ENCODE measurements at regions not wholly inside any gene's neighbourhood (a gene's known extent, or its start where the extent isn't known, plus 50 kb on each side); places are given as distances from the start of the nearest gene placed in this dataset.
"Not testable (repeated sequence)": the region's sequence is repeated elsewhere in the genome, so short reads cannot be mapped to it uniquely, and the experiment has no call there.

GRCh38 chr7:68691261-68692216 lies 906.7 kb upstream of the AUTS2 start:
- DNase-seq, result no peak

- no peak for DNase-seq
Observed at GRCh38 chr7:68692511-68692910, 905.8 kb upstream of the AUTS2 start.

DNA sequence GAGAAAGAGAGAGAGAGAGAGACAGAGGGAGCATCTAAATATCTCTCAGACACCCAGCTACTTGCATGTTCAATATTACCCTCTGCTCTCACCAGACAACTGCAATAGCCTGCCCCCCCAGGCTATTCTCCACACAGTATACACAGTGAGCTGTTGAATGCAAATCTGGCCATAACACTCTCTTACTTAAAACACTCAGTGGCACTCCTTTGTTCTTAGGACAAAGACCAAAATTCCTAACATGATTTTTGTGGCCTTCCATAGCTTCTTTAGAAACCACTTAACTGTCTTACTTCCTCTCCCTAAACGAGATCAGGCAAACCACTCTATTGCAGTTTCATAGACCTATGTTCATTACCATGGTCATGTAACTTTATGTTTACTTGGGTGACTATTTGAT lies 903.6 kb upstream of the AUTS2 start:
- no peak for DNase-seq

GRCh38 chr7:68697796-68698280 lies 900.4 kb upstream of the AUTS2 start:
- no peak for DNase-seq

DNA sequence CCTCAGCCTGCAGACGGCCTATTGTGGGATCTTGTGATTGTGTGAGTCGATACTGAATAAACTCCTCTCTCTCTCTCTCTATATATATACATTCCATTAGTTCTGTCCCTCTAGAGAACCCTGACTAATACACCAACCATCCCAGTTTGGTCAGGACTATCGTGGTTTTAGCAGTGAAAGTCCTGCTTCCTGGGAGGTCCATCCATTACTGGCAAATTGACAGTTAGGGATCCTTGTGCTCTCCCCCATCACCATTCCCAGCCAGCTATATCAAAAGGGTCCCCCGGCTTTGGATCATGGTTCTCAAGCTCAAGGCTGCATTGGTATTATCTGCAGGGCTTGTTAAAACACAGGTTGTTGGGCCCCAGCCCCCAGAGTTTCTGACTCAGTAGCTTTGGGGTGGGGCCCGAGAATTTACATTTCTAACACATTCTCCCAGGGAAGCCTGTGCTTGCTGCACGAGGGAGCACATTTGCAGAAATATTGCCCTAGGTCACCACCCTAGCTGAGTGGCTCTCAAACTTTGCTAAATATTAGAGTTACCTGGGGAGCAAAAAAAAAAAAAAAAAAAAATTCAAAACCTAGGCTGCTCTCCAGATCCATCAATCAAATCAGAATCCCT lies 899.1 kb upstream of the AUTS2 start:
- DNase-seq, result no peak

GRCh38 chr7:68700414-68700813 lies 897.9 kb upstream of the AUTS2 start:
- no peak for DNase-seq

DNA sequence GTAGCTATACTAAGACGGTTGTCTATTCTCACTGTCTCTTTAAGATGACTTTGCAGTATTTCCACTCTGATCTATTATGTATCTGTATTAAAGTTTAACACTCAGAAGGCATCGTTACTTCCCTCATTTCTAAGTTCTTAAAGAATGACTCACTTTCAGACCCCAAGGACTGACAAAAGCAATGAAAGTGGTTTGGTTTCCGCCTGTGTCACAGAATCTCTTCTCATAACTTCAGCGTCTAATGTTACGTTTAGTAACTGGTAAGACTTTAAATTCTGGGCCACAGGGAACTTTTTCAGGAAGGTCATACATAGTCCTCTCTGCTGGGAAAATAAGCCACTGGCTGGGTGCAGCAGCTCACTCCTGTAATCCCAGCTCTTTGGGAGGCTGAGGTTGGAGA lies 892.0 kb upstream of the AUTS2 start:
- no peak for DNase-seq

- DNase-seq, result no peak
Observed at GRCh38 chr7:68707159-68707558, 891.1 kb upstream of the AUTS2 start.

- no peak for DNase-seq
Observed at GRCh38 chr7:68707958-68708357, 890.3 kb upstream of the AUTS2 start.

GRCh38 chr7:68712956-68713495 lies 885.2 kb upstream of the AUTS2 start:
- DNase-seq, result no peak

- DNase-seq, result not testable (repeated sequence)
Observed at GRCh38 chr7:68714135-68714534, 884.1 kb upstream of the AUTS2 start.

GRCh38 chr7:68715907-68716306 lies 882.4 kb upstream of the AUTS2 start:
- no peak for DNase-seq

- no peak for DNase-seq
Observed at GRCh38 chr7:68717176-68717575, 881.1 kb upstream of the AUTS2 start.

DNA sequence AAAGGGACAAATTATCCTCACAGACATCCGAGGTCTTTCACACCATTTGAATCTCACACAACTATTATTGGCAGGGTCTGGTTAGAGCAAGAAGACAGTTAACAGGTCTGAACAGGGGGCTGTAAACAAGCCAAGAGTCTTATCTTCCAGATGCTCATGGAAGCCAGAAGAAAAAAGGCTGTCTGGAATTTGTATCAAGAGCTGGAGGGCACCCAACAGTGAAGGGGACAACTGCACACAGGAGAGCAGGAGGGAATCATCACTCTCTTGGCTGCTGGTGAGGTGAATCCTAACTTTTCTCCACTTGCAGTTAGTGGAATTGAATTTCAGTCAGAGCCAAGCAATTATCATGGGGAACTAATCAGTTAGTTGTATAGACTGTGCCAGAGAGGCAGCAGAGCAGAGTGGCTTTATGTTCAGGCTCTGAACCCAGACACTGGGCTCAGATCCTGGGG lies 880.2 kb upstream of the AUTS2 start:
- DNase-seq, result no peak

- DNase-seq, result no peak
Observed at GRCh38 chr7:68720697-68721096, 877.6 kb upstream of the AUTS2 start.

GRCh38 chr7:68722044-68722443 lies 876.2 kb upstream of the AUTS2 start:
- no peak for DNase-seq

DNA sequence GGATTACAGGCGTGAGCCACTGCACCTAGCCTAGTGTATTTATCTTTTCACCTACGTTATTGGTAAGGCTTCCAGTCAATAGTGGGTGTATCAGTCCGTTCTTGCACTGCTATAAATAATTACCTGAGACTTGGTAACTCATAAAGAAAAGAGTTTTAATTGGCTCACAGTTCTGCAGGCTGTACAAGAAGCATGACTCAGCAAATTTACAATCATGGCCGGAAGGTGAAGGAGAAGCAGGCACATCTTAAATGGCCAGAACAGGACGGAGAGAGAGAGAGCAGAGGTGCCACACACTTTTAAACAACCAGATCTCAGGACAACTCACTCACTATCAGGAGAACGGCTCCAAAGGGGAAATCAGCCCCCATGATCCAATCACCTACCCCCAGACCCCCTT lies 873.3 kb upstream of the AUTS2 start:
- DNase-seq, result no peak

DNA sequence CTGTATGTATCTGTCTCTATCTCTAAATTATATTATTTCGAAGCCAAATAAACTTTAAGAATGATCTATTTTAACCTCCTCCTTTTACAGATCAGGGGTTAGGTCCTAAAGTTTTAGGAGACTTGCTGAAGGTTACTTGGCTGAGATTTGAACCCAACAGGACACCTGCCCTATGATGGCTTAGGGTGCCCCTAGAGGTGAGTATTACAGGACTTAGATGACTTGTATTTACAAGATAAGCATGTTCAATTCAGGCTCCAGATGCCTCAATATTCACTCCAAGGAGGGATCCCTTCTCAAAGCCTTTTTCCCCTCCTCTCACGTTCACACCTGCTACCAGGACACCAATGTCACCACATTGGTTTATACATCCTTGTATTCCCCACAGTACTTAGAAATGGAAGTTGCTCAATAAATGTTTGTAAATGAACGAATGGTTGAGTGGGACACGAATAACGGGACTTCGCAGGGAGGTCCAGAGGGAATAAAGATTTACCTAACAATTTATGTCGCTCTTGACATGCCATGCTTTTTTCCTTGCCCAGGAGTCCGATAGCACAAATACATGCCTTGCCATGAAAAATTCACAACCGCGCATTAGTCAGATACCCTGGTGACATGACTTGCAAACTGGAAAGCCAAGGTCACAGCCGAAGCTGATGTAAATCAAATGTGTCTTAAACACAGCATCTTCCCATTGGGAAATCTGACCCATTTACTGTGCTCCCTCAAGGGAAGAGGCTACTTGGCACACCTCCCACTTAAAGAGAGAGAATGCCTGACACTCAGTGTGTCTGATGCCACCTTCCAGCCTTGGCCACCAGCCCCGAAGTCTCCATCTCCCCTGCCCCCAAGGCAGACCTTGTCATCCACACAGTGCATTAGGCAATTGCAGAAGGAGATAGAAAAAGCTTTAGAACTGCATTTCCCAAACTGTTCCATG lies 872.2 kb upstream of the AUTS2 start:
- DNase-seq, result no peak

- DNase-seq, result not testable (repeated sequence)
Observed at GRCh38 chr7:68728720-68729119, 869.6 kb upstream of the AUTS2 start.

DNA sequence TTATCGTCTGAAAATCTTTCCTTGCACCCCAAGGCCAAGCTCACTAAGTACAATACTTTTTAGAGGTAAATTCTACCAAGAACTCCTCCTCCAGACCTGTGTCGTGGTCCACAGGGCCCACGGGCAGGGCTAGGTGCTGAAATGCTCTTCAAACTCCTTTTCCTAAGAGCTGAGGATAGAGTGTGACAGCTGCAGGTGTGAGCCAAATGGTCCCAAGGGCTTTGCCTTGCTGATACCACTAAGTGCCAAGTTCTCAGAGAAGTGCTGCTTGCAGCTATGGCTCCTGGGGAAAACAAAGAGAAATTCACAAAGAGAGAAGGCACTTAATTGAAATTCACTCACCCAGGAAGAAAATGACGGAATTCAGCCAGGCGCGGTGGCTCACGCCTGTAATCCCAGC lies 868.9 kb upstream of the AUTS2 start:
- DNase-seq, result no peak

DNA sequence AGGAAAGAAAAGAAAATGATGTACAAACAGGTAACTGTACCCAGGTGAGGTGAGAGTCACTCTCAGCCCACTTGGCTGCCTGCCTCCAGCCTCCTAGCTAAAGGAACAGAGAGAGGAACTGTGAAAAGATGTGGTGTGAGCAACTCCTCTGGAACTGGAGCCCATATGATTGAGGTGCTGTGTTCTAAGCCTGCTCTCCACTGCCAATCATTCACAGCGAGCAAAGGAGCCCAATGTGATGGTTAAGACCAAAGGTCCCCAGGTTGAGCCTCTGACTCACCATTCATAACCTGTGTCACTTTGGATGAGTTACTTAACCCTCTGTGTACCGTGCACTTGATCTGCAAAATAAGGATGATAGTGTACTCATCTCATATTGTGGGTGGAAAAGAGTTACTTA lies 868.1 kb upstream of the AUTS2 start:
- no peak for DNase-seq

DNA sequence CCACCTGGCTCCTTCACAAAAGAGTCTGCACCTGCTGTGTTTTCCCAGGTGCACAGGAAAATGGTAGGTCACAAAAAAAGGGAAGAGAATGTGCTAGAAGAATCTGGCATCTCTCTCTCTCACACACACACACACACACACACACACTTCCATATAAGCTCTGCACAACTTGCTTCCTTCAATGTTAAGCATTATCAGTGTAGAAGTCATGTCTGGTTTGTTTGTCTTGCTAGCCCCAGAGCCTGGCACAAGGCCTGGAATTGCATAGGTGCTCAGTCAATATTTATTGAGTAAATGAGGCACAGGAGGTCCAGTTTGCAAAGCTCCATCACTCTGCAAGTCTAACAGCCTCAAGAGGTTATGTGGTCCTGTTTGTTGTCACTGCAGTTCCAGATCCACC lies 867.3 kb upstream of the AUTS2 start:
- DNase-seq, result no peak

Measured in cortex of kidney (tissue), 1 donor.